ENCODE measurements at regions not wholly inside any gene's neighbourhood (a gene's known extent, or its start where the extent isn't known, plus 50 kb on each side); places are given as distances from the start of the nearest gene placed in this dataset.

DNA sequence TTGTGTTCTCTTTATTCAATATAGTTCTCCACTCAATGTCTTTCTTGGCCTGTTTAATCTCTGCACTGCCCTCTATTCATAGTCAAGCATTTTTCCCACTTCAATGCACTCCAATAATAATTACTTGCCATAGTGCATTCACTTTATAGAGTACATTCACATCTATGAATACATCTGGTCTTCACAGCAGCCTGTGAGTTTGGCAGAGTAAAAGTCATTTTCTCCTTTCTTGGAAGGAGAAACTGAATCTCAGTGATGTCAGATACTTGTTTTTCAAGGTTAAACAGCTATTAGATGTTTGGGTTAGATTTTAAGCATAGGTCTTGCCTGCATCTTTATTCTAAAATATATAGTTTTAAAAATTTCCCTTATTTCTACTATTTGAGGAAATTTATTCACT is 373.2 kb downstream of the TRIB2 start:
- no peak overlapping the region for H3K4me3 ChIP-seq
- no peaks in the 10 kb centered on the region for H3K9me3 ChIP-seq (ENCODE audit: low read depth)
- H3K4me1 ChIP-seq (ENCODE audit: low read depth), result no peaks in the 10 kb centered on the region
- H3K36me3 ChIP-seq, result no peaks in the 10 kb centered on the region
- no peak overlapping the region for H3K27ac ChIP-seq
- TF ChIP-seq, protein P1, sequence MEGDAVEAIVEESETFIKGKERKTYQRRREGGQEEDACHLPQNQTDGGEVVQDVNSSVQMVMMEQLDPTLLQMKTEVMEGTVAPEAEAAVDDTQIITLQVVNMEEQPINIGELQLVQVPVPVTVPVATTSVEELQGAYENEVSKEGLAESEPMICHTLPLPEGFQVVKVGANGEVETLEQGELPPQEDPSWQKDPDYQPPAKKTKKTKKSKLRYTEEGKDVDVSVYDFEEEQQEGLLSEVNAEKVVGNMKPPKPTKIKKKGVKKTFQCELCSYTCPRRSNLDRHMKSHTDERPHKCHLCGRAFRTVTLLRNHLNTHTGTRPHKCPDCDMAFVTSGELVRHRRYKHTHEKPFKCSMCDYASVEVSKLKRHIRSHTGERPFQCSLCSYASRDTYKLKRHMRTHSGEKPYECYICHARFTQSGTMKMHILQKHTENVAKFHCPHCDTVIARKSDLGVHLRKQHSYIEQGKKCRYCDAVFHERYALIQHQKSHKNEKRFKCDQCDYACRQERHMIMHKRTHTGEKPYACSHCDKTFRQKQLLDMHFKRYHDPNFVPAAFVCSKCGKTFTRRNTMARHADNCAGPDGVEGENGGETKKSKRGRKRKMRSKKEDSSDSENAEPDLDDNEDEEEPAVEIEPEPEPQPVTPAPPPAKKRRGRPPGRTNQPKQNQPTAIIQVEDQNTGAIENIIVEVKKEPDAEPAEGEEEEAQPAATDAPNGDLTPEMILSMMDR (IDR thresholded peaks at IDR 0.05; ENCODE audit: low read depth, low read length), result no peak
- no peaks in the 10 kb centered on the region for H3K27me3 ChIP-seq
- DNase-seq (ENCODE audit: low read depth in 1 of 2, low spot score in 1 of 2), result no peak

DNA sequence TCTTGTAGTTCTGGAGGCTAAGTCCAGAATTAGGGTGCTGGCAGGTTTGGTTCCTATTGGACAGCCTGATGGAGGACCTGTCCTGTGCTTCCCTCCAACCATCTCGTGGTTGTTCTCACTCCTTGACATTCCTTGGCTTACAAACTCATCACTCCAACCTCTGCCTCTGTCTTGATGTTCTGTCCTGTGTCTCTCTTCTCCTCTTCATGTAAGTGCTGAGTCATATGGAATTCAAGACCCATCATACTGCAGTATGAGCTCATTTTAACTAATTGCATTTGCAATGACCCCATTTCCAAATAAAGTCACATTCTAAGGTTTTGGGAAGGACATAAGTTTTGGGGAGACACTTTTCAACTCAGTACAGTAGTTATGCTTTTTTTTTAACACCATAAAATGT is 374.7 kb downstream of the TRIB2 start:
- DNase-seq (ENCODE audit: low read depth in 1 of 2, low spot score in 1 of 2), result no peak
- Histone ChIP-seq H3K27me3 (no peaks in the 10 kb centered on the region), H3K36me3 (no peaks in the 10 kb centered on the region), H3K4me1 (ENCODE audit: low read depth) (no peaks in the 10 kb centered on the region), H3K4me3 (no peak overlapping the region), H3K9me3 (ENCODE audit: low read depth) (no peaks in the 10 kb centered on the region), H3K27ac (no peak overlapping the region)
- TF ChIP-seq, protein P1 (IDR thresholded peaks at IDR 0.05; ENCODE audit: low read depth, low read length), result no peak

DNA sequence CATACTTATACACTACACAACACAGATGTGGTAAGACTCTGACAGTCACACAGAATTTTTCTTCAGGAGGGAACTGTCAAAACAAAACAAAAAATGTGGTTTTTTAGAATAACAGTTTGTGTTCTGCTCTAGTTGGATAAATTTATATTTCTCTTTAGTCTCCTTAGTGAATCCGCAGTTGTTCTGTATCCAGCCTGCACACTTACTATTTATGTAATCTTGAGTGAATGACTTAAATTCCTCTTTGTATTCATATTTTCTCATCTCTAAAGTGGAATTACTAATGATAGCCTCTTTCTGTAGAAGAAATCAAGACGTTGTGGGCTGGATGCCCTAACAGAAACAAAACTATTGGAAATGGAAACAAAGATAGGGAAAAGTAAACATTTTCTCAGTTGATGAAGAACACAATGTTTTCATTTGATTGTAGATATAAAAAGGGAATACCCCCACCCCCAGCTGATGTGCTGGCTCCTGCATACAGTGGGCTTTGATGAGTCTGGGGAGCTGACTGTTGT is 375.2 kb downstream of the TRIB2 start:
- no peak overlapping the region for H3K27ac ChIP-seq
- no peak overlapping the region for H3K4me3 ChIP-seq
- no peaks in the 10 kb centered on the region for H3K4me1 ChIP-seq (ENCODE audit: low read depth)
- no peaks in the 10 kb centered on the region for H3K36me3 ChIP-seq
- H3K27me3 ChIP-seq, result no peaks in the 10 kb centered on the region
- DNase-seq (ENCODE audit: low read depth in 1 of 2, low spot score in 1 of 2), result no peak
- TF ChIP-seq, protein P1 (IDR thresholded peaks at IDR 0.05; ENCODE audit: low read depth, low read length), result no peak
- no peaks in the 10 kb centered on the region for H3K9me3 ChIP-seq (ENCODE audit: low read depth)

DNA sequence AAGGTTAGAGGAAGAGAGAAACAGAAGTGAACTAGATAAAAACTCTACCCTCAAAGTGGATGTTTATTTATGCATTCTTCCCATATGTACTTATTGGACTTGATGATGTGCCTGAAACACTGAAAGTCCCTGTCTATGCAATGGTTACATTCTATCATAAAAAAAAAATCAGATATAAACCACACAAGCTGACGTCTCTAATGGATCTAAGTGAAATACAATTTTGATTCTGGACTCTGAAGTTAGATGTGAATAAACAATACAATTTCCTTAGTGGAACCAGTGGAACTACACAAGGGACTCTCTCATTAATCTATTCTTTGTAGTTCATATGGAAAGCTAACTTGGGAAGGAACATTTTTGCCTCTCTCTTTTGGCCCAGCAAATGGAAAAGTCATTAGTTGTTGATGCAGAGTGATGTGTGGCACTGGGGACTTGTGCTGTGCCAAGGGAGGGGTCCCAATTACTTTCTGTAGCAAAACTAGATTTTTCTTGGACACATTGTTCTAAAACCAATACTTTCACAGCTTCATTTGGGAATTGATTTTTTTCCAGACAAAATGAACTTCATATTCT is 376.8 kb downstream of the TRIB2 start:
- Histone ChIP-seq H3K4me1 (ENCODE audit: low read depth) (no peaks in the 10 kb centered on the region), H3K9me3 (ENCODE audit: low read depth) (no peaks in the 10 kb centered on the region)

DNA sequence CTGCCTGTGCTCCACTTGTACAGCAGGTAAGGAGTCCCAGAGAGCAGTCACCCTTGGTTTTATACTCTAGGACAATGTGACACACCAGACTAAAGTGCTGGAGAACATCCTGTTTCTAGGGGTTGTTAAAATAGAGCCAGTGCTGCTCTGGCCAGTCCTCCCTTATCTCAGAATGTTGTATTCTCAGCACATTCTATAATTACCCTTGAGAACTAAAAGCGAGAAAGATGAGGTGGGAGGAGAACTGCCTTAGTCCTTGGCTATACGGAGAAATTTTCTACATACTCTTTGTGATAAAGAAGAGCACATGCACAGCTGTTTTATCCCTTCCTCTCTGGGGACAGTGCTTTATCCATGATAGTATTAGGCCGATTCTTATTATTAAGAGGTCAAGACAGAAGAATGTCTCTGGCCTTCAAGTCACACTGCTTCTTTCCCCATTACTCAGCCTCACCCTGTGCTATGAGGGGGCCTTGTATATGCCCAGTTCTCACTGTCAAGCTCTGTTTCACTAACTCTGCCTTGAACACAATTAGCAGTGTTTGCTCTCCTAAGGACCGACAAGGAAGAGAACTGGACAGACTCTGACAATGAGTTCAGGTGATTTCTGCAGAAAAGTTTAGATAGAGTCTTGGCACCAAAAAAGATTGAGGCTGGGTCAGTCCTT is 385.8 kb downstream of the TRIB2 start:
- no peaks in the 10 kb centered on the region for H3K27me3 ChIP-seq
- no peaks in the 10 kb centered on the region for H3K4me1 ChIP-seq (ENCODE audit: low read depth)
- no peak for DNase-seq (ENCODE audit: low read depth in 1 of 2, low spot score in 1 of 2)
- no peaks in the 10 kb centered on the region for H3K9me3 ChIP-seq (ENCODE audit: low read depth)
- no peak overlapping the region for H3K4me3 ChIP-seq
- no peaks in the 10 kb centered on the region for H3K36me3 ChIP-seq
- TF ChIP-seq, protein P1 (IDR thresholded peaks at IDR 0.05; ENCODE audit: low read depth, low read length), result no peak
- H3K27ac ChIP-seq, result no peak overlapping the region

More for the DNA sequence above, 376.8 kb downstream of the TRIB2 start:
- Histone ChIP-seq H3K4me3 (no peak overlapping the region), H3K36me3 (no peaks in the 10 kb centered on the region), H3K27me3 (no peaks in the 10 kb centered on the region), H3K27ac (no peak overlapping the region)
- no peak for DNase-seq (ENCODE audit: low read depth in 1 of 2, low spot score in 1 of 2)
- TF ChIP-seq, protein P1 (IDR thresholded peaks at IDR 0.05; ENCODE audit: low read depth, low read length), result no peak

All from cardiac muscle cell (in vitro differentiated cells and primary cell).